IPS-20b (cell line): ENCODE measurements at regions not wholly inside any gene's neighbourhood (a gene's known extent, or its start where the extent isn't known, plus 50 kb on each side); places are given as distances from the start of the nearest gene placed in this dataset.

Source experiments
- H3K27ac ChIP-seq: one replicate; pipeline ENCODE4 v1.5.1; 2013; ENCODE audit warnings: low read length
- H3K27me3 ChIP-seq: 2 replicates; pipeline ENCODE4 v1.6.1; 2013; ENCODE audit warnings: mild to moderate bottlenecking, low read length, inconsistent platforms; ENCODE audit not compliant: insufficient read depth
- H3K36me3 ChIP-seq: 2 replicates; pipeline ENCODE4 v1.6.1; 2013; ENCODE audit warnings: low read depth, mild to moderate bottlenecking, inconsistent platforms, low read length, moderate library complexity; ENCODE audit not compliant: insufficient read depth
- H3K4me1 ChIP-seq: 2 replicates; pipeline ENCODE4 v1.6.1; 2013; ENCODE audit warnings: mild to moderate bottlenecking, control low read depth, inconsistent platforms, low read length, moderate library complexity; ENCODE audit not compliant: insufficient read depth
- H3K4me3 ChIP-seq: 2 replicates; pipeline ENCODE4 v1.5.1; 2013; ENCODE audit warnings: mild to moderate bottlenecking, low read length, inconsistent platforms
- H3K9ac ChIP-seq: 2 replicates; pipeline ENCODE4 v1.6.1; 2013; ENCODE audit warnings: low read depth, mild to moderate bottlenecking, inconsistent platforms, low read length, moderate library complexity
- H3K9me3 ChIP-seq: 2 replicates; pipeline ENCODE4 v1.6.1; 2013; ENCODE audit warnings: mild to moderate bottlenecking, low read depth, low read length, inconsistent platforms; ENCODE audit not compliant: insufficient read depth

DNA sequence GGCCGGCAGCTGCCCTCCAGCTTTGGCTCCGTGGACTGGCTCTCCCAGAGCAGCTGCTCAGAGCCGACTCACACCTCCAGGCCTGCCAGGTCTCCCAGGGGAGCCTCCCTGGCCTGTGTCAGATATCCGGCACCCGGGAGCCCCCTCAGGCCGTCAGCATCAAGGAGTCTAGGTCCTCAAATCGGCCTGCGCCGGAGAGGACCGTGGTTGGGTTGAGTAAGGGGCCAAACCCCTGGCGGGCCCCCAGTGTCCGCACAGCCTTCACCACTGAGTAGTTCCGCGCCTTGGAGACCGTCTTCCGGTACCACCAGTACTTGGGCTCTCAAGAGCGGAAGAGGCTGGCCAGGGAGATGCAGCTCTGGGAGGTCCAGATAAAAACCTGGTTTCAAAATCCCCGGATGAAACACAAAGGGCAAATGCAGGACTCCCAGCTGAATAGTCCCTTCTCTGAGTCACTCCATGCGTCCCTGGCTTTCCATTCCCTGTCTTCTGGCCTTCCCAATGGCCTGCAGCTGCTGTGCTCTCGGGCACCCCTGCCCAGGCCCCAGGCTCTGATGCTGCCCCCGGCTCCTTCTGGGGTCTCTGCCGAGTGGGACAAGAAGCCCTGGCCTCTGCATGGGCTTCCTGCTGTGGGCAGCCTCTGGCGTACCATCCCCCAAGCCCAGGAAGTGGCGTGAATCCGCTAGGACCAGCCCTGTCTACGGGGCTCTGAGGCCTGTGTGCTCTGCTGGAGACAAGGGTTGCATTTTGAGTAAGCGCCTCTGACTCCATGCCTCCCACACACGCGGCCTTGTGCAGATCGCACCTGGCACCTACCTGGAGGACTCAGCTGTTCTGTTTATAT, 245.1 kb upstream of the ATXN7L3B start:
- no peak overlapping the region for H3K27ac ChIP-seq
- no peaks in the 10 kb centered on the region for H3K36me3 ChIP-seq
- no peak overlapping the region for H3K9ac ChIP-seq
- H3K9me3 ChIP-seq, result no peaks in the 10 kb centered on the region
- no peaks in the 10 kb centered on the region for H3K27me3 ChIP-seq
- peaks cover 6% of the 10 kb centered on the region for H3K4me1 ChIP-seq
- H3K4me3 ChIP-seq, result no peak overlapping the region

DNA sequence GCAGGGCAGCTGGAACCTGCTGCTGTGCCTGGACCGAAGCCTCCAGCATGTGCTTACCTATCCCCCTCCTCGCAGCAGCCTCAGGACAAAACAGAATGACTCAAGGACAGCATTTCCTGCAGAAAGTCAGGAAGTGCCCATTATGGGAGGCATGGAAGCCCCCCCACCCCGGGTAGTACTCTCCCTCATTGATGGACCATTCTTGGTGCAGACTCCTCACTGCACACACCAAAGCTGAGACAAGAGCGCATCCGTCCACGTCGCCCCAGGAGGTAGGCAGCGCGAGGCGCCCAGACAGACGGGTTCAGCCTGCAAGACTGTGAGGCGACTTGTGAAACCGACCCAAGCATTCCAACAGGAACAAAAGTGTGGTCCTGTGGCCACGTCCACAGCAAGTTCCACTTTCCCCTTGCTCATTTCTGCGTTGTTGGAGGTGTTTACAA, 243.9 kb upstream of the ATXN7L3B start:
- no peaks in the 10 kb centered on the region for H3K4me1 ChIP-seq
- H3K27me3 ChIP-seq, result no peaks in the 10 kb centered on the region
- no peak overlapping the region for H3K4me3 ChIP-seq
- no peaks in the 10 kb centered on the region for H3K9me3 ChIP-seq
- no peaks in the 10 kb centered on the region for H3K36me3 ChIP-seq
- no peak overlapping the region for H3K27ac ChIP-seq
- H3K9ac ChIP-seq, result no peak overlapping the region

DNA sequence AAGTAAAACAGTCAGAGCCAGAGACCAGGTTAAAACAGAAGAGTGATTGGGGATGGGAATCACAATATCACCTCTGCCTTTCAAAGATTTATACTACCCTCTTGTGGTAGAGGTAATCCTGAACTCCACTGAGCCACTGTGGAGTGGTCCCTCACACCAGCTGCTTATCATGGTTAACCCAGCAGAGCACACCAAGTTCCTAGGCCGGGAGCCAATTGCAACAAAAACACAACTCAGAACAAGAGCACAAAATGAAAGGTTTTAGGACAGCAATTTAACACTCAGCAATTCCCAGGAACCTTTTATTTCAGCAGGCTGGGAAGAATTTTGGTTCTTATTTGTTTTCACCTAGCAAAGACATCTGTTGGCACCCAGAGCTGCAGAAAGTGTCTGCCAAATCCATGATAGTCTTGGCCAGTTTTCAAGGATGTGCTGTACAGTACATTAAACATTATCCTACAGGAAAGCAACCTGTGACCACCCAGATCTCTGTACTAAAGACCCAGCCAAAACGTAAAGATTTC, 220.5 kb upstream of the ATXN7L3B start:
- no peak overlapping the region for H3K9ac ChIP-seq
- H3K36me3 ChIP-seq, result no peaks in the 10 kb centered on the region
- H3K27ac ChIP-seq, result no peak overlapping the region
- no peaks in the 10 kb centered on the region for H3K27me3 ChIP-seq
- no peaks in the 10 kb centered on the region for H3K4me1 ChIP-seq
- no peaks in the 10 kb centered on the region for H3K9me3 ChIP-seq
- H3K4me3 ChIP-seq, result no peak overlapping the region

DNA sequence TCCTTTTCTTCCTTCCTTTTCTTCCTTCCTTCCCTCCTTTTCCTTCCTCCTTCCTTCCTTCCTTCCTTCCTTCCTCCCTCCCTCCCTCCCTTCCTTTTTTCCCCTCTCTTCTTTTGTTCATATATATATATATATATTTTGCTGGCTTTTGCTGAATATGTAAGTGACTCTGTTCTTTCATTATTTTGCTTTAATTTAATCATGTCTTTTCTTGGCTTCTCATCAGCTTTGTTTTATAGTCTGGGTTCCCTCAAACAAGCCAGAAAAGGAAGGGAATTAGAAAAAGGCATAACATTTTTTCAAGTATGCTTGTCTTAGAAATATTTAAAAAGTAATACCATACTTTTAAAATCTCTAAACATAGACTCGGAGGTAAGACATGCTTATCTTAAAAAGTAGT, 219.9 kb upstream of the ATXN7L3B start:
- Histone ChIP-seq H3K27me3 (no peaks in the 10 kb centered on the region), H3K9me3 (no peaks in the 10 kb centered on the region), H3K4me1 (no peaks in the 10 kb centered on the region), H3K27ac (no peak overlapping the region), H3K4me3 (no peak overlapping the region), H3K9ac (no peak overlapping the region), H3K36me3 (no peaks in the 10 kb centered on the region)

DNA sequence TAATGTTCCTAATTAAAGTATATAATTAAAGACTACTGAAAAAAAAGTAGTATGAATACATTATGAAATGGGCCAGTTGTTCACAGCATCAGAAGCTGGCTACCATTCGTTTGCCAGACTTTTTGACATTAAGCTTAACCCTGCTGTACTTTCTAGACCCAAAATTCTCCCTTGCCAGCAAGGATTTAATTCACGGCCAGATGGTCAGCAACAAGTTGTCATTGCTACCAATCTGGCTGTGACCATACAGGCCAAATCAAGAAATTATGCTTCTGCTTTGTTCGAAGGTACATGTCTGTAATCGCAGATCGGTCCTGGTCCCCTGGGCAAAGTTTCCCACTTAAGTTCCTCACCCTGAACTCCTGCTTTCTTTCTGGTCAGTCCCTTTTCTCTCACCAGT, 217.7 kb upstream of the ATXN7L3B start:
- no peaks in the 10 kb centered on the region for H3K36me3 ChIP-seq
- no peak overlapping the region for H3K27ac ChIP-seq
- no peaks in the 10 kb centered on the region for H3K27me3 ChIP-seq

DNA sequence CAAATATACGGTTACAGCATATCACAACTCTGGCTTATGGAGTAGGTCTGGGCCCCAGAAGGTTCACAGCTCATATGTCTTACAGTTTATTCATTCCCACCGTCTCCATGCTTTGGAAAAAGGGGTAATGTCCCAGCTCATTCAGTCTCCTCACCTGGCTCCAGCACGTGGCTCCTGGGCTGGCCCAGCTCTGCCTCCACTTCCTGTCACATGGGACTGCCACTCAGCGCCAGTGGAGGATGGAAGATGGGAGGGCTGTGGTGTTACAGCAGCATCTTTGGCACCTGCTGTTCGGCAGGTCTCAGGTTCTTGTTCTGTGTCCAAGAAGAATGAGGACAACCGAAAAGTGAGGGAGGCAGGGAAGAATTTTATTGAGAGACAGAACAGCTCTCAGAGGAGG, 216.3 kb upstream of the ATXN7L3B start:
- Histone ChIP-seq H3K27me3 (no peaks in the 10 kb centered on the region), H3K9ac (no peak overlapping the region), H3K4me1 (no peaks in the 10 kb centered on the region), H3K36me3 (no peaks in the 10 kb centered on the region), H3K4me3 (no peak overlapping the region), H3K27ac (no peak overlapping the region), H3K9me3 (no peaks in the 10 kb centered on the region)

More for the DNA sequence above, 217.7 kb upstream of the ATXN7L3B start:
- Histone ChIP-seq H3K9ac (no peak overlapping the region), H3K4me3 (no peak overlapping the region), H3K9me3 (no peaks in the 10 kb centered on the region), H3K4me1 (no peaks in the 10 kb centered on the region)

DNA sequence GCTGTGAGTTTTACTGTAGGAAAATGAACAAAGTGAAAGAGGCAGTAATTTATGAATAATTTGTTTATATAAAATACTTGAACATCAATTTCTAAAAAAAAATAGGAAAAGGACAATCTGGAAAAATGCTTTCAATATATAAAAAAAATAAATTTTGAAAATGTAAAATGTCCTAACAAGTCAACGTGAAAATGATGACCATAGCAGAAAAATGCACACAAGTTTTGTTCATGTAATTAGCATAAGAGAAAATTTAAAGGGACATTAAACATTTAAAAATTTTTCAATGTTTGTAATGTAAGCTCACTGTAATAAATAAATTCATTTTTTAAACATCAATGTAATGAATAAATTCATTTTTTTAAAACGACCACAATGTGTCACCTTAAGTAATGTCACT, 214.8 kb upstream of the ATXN7L3B start:
- Histone ChIP-seq H3K27me3 (no peaks in the 10 kb centered on the region), H3K9me3 (no peaks in the 10 kb centered on the region), H3K4me1 (no peaks in the 10 kb centered on the region), H3K4me3 (no peak overlapping the region), H3K36me3 (no peaks in the 10 kb centered on the region), H3K9ac (no peak overlapping the region), H3K27ac (no peak overlapping the region)

DNA sequence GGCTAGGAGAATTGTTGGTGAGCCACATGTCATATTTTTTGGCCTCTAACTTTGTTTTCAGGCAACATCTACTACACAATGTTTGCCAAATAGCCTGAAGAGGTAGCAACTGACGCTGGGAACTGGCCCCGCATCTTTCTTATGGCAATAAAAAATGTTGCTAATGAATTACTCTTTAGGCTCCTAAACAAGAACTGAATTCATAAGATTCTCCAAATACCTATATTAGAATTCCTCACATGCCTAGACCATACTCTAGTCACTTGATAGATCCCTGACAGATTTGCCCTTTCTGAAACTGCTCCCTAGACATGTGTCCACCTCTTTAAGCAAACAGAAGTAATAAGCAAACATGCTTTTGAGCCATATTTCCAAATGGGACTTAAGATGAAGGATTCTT, 209.0 kb upstream of the ATXN7L3B start:
- Histone ChIP-seq H3K9me3 (no peaks in the 10 kb centered on the region), H3K27ac (no peak overlapping the region), H3K9ac (no peak overlapping the region), H3K4me3 (no peak overlapping the region), H3K4me1 (no peaks in the 10 kb centered on the region), H3K36me3 (no peaks in the 10 kb centered on the region), H3K27me3 (no peaks in the 10 kb centered on the region)

DNA sequence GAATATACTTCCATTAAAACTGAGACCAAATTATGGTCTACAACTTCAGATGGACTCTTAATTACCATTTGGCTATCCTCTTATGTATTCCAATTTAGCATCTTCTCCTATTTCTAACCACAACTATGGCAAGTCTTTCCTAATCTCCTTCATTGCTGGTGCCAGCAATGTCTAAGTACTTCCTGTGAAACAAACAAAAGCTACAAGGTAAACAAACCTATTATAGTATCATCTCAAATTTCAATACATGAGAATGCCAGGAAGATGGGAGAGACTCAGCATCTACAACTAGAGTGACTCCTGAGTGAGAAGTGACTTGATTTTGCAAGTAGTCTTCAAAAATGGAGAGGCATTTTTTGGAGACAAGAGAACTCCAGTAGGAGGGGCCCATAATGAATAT, 202.9 kb upstream of the ATXN7L3B start:
- H3K4me1 ChIP-seq, result no peaks in the 10 kb centered on the region

DNA sequence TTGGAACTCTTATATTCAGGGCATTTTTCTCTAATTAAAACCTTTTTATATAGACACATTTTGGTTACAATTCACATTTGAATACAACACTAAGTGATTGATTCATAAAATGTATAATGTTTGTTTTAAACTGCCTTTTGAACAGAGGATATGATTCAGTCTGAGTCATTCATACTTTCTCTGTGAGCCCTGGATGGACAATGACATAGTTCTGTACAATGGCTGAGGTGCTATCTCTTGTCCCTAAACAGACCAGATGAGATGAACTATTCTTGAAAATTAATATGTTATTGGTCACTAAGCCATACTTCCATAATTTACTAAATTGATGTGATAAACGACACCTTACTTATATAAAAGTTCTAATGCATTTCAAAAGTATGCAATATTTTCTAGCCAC, 199.7 kb upstream of the ATXN7L3B start:
- H3K27me3 ChIP-seq, result no peaks in the 10 kb centered on the region
- no peak overlapping the region for H3K4me3 ChIP-seq
- H3K9ac ChIP-seq, result no peak overlapping the region
- H3K36me3 ChIP-seq, result no peaks in the 10 kb centered on the region
- H3K9me3 ChIP-seq, result no peaks in the 10 kb centered on the region
- H3K4me1 ChIP-seq, result no peaks in the 10 kb centered on the region
- H3K27ac ChIP-seq, result no peak overlapping the region

More for the DNA sequence above, 202.9 kb upstream of the ATXN7L3B start:
- Histone ChIP-seq H3K9ac (no peak overlapping the region), H3K9me3 (no peaks in the 10 kb centered on the region), H3K4me3 (no peak overlapping the region), H3K36me3 (no peaks in the 10 kb centered on the region), H3K27me3 (no peaks in the 10 kb centered on the region), H3K27ac (no peak overlapping the region)

DNA sequence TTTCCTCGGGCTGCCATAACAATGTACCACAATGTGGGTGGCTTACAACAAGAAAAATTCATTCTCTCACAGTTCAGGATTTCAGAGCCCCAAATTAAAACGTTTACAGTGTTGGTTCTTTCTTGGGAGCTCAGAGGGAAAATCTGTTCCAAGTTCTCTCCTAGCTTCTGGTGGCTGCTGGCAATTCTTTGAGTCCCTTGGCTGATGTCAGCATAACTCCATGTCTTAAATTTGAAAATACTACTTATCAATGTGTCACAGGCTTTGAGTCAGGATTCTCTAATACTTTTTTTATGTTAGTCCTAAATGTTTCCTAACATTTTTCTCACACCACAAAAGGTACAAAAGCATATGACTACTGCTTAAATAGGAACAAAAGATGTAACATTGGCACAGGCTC, 198.4 kb upstream of the ATXN7L3B start:
- Histone ChIP-seq H3K4me1 (no peaks in the 10 kb centered on the region), H3K36me3 (no peaks in the 10 kb centered on the region), H3K9ac (no peak overlapping the region), H3K4me3 (no peak overlapping the region), H3K27ac (no peak overlapping the region), H3K9me3 (no peaks in the 10 kb centered on the region), H3K27me3 (no peaks in the 10 kb centered on the region)

DNA sequence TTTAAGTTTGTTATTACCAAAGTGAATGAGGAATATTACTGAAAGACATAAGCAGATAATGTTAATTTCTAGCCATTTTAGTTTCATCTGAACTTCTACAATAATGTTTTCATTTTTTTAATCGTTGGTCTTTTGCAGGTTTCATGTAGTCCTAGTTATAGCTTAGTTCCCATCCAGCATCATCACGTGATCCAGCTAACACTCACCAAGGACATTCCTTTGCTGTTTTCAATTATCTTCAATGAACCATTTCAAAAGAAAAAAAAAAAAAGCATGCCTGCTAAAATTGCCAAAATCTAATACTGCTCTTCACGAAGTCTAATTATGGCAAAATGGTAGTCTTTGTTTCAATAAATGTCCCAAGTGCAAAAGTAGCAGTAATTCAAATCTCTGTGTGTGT, 187.7 kb upstream of the ATXN7L3B start:
- Histone ChIP-seq H3K4me1 (no peaks in the 10 kb centered on the region), H3K27ac (no peak overlapping the region), H3K4me3 (no peak overlapping the region), H3K9ac (no peak overlapping the region), H3K27me3 (no peaks in the 10 kb centered on the region), H3K9me3 (no peaks in the 10 kb centered on the region), H3K36me3 (no peaks in the 10 kb centered on the region)
